ENCODE measurements at regions not wholly inside any gene's neighbourhood (a gene's known extent, or its start where the extent isn't known, plus 50 kb on each side); places are given as distances from the start of the nearest gene placed in this dataset.

DNA sequence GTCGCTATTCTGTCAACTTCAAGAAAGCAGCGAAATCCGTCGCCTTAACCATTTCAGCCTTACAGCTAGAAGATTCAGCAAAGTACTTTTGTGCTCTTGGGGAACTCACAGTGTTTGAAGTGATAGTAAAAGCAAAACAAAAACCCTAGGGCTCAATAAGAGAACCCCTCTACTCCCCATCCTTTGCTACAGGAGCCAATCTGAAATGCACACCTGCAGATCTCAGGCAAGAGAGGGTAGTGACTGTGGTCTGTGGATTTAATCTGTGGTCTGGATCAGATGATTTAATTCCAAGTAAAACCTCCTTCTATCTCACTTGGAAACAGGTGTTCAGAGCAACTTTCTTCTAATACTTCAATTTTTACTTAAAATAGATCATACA, 422.9 kb upstream of the OR4E1 start:
- Histone ChIP-seq H3K4me3 (ENCODE audit: insufficient read depth, low read depth, low read length, poor library complexity, severe bottlenecking) (no peak overlapping the region), H3K36me3 (ENCODE audit: control insufficient read depth, insufficient read depth, low read length) (no peaks in the 10 kb centered on the region), H3K9me3 (ENCODE audit: control insufficient read depth, low read length) (no peaks in the 10 kb centered on the region), H3K27me3 (replicated peaks; ENCODE audit: control insufficient read depth, insufficient read depth, low read length, poor library complexity, severe bottlenecking) (no peaks in the 10 kb centered on the region), H3K27ac (ENCODE audit: insufficient read depth, low read length, poor library complexity, severe bottlenecking) (no peak overlapping the region), H3K4me1 (ENCODE audit: control insufficient read depth, insufficient read depth, low read length, poor library complexity, severe bottlenecking) (peaks cover 14% of the 10 kb centered on the region)
- DNase-seq, result no peak

DNA sequence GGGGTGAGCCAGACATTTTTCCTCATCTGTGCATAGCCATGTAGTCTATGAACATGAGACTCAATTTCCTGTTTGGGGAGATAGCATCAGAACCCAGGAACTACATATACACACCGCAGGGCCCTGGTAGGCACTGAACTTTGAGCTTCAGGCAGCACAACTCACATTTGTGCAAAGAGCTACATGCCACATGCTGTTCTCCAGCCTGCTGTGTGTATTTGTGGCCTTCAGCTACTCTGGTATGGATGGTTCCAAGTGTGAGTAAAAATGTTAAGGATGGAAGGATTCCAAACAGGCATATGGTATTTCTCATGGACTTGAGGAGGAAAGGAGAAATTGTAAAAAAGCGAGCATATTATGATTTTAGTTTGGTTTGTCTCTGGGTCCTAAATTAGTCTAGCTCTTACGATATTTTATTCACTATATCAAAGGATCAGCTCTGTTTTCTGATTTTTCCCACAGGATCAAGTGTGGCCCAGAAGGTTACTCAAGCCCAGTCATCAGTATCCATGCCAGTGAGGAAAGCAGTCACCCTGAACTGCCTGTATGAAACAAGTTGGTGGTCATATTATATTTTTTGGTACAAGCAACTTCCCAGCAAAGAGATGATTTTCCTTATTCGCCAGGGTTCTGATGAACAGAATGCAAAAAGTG, 422.4 kb upstream of the OR4E1 start:
- peaks cover 14% of the 10 kb centered on the region for H3K4me1 ChIP-seq (ENCODE audit: control insufficient read depth, insufficient read depth, low read length, poor library complexity, severe bottlenecking)
- no peaks in the 10 kb centered on the region for H3K9me3 ChIP-seq (ENCODE audit: control insufficient read depth, low read length)
- no peak for DNase-seq
- H3K27me3 ChIP-seq (replicated peaks; ENCODE audit: control insufficient read depth, insufficient read depth, low read length, poor library complexity, severe bottlenecking), result no peaks in the 10 kb centered on the region
- H3K36me3 ChIP-seq (ENCODE audit: control insufficient read depth, insufficient read depth, low read length), result no peaks in the 10 kb centered on the region
- no peak overlapping the region for H3K4me3 ChIP-seq (ENCODE audit: insufficient read depth, low read depth, low read length, poor library complexity, severe bottlenecking)
- peak overlapping the region; percentile 37 for H3K27ac ChIP-seq (ENCODE audit: insufficient read depth, low read length, poor library complexity, severe bottlenecking)

DNA sequence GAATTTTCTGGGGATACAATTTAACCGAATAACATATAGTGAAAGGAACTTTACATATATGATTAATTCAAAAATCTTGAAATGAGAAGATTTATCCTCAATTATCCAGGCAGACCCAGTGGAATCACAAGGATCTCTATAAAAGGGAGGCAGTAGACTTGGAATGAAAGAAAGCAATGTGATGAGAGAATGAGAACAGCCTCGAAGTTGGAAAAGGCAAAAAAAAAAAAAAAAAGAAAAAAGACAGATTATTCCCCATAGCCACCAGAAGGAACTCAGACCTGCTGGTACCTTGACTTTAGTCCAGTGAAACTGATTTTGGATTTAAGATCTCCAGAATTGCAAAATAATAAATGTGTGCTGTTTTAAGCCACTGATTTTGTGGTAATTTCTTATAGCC, 416.3 kb upstream of the OR4E1 start:
- no peaks in the 10 kb centered on the region for H3K4me1 ChIP-seq (ENCODE audit: control insufficient read depth, insufficient read depth, low read length, poor library complexity, severe bottlenecking)
- DNase-seq, result no peak
- H3K9me3 ChIP-seq (ENCODE audit: control insufficient read depth, low read length), result no peaks in the 10 kb centered on the region
- H3K36me3 ChIP-seq (ENCODE audit: control insufficient read depth, insufficient read depth, low read length), result no peaks in the 10 kb centered on the region
- no peak overlapping the region for H3K27ac ChIP-seq (ENCODE audit: insufficient read depth, low read length, poor library complexity, severe bottlenecking)
- no peak overlapping the region for H3K4me3 ChIP-seq (ENCODE audit: insufficient read depth, low read depth, low read length, poor library complexity, severe bottlenecking)
- H3K27me3 ChIP-seq (replicated peaks; ENCODE audit: control insufficient read depth, insufficient read depth, low read length, poor library complexity, severe bottlenecking), result no peaks in the 10 kb centered on the region

DNA sequence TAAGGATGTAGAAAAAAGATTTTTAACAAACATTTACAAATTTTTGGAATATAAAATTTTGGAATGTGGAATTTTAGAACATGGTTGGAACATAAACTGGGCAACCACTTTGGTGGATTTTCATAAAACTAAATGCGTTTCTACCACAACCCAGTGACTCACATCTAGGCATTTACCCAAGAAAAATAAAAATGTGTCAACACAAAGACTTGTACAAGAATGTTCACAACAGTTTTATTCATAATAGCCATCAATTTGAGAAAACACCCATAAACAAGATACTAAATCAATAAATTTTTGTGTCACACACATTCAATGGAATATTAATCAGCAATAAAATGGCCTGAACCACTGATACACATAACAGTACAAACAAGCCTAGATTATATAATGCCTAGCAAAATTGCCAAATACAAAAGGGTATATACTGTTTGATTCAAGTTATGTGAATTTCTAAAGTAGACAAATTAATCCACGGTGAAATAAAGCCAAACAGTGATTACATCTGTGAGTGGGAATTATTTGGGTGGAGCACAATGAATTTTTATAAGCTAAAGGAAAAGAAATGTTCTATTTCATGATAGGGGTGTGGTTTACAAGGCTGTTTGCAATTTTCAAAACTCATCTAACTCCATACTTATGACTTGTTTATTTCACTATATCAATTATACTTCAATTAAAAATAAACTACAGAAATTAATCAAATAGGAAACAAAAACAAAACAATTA, 415.2 kb upstream of the OR4E1 start:
- no peaks in the 10 kb centered on the region for H3K36me3 ChIP-seq (ENCODE audit: control insufficient read depth, insufficient read depth, low read length)
- no peaks in the 10 kb centered on the region for H3K4me1 ChIP-seq (ENCODE audit: control insufficient read depth, insufficient read depth, low read length, poor library complexity, severe bottlenecking)
- H3K27ac ChIP-seq (ENCODE audit: insufficient read depth, low read length, poor library complexity, severe bottlenecking), result no peak overlapping the region
- no peak overlapping the region for H3K4me3 ChIP-seq (ENCODE audit: insufficient read depth, low read depth, low read length, poor library complexity, severe bottlenecking)
- H3K27me3 ChIP-seq (replicated peaks; ENCODE audit: control insufficient read depth, insufficient read depth, low read length, poor library complexity, severe bottlenecking), result no peaks in the 10 kb centered on the region
- DNase-seq, result no peak
- no peaks in the 10 kb centered on the region for H3K9me3 ChIP-seq (ENCODE audit: control insufficient read depth, low read length)

DNA sequence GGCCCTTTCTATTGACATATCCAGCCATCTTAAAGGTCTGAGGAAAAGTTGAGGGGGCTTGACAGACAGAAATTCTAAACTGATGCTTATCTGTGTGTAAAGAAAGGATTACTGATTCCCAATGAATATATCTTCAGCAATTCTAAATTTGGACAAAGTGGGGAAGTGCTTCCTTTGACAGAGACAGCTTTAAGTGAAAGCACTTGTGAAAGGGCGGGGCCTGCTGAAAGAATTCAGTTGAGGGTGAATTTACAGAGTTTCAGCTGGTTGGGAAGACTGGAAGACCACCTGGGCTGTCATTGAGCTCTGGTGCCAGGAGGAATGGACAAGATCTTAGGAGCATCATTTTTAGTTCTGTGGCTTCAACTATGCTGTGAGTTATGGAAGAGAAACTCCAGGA, 412.5 kb upstream of the OR4E1 start:
- no peak overlapping the region for H3K4me3 ChIP-seq (ENCODE audit: insufficient read depth, low read depth, low read length, poor library complexity, severe bottlenecking)
- H3K36me3 ChIP-seq (ENCODE audit: control insufficient read depth, insufficient read depth, low read length), result no peaks in the 10 kb centered on the region
- H3K27ac ChIP-seq (ENCODE audit: insufficient read depth, low read length, poor library complexity, severe bottlenecking), result no peak overlapping the region
- no peaks in the 10 kb centered on the region for H3K4me1 ChIP-seq (ENCODE audit: control insufficient read depth, insufficient read depth, low read length, poor library complexity, severe bottlenecking)
- no peaks in the 10 kb centered on the region for H3K9me3 ChIP-seq (ENCODE audit: control insufficient read depth, low read length)
- no peaks in the 10 kb centered on the region for H3K27me3 ChIP-seq (replicated peaks; ENCODE audit: control insufficient read depth, insufficient read depth, low read length, poor library complexity, severe bottlenecking)
- no peak for DNase-seq

DNA sequence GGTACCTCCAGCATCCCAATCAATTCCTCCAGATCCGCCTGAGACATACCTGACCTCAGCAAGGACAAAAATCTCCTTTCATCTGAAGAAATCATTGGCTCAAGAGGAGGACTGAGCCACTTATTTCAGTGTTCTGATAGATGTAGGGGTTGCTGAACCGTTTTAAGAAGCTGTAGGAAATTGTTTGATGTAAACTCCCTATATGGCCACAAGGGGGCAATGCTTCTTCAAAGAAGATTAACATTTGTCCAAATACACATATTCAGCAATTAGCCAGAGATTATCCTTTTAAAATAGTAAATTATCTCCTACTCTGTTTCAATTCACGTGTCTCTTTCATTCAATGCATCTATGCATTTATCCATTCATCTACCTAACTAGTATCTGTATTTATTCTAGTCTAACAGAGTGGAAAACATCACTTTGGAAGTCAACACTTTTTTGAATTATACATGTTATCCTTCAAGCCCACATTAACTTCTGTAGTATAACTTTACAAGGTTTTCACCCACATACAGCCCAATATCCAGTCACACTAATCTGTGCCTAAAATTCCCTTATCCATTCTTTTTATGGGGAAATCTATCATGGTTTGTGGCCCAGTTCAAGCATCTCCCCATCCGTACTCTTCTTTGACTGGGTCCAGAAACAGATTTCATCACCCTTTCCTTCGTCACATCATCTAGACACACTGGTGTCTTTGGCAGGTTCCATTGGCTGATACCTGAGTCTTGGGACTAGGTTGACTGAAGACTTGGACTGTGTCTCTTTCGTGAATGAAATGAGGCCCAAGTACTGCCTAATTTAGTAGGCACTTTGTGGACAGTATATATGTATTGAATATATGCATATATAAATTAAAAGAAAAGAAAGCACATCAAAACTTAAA, 411.0 kb upstream of the OR4E1 start:
- Histone ChIP-seq H3K9me3 (ENCODE audit: control insufficient read depth, low read length) (no peaks in the 10 kb centered on the region), H3K4me3 (ENCODE audit: insufficient read depth, low read depth, low read length, poor library complexity, severe bottlenecking) (no peak overlapping the region), H3K4me1 (ENCODE audit: control insufficient read depth, insufficient read depth, low read length, poor library complexity, severe bottlenecking) (no peaks in the 10 kb centered on the region), H3K27ac (ENCODE audit: insufficient read depth, low read length, poor library complexity, severe bottlenecking) (no peak overlapping the region), H3K36me3 (ENCODE audit: control insufficient read depth, insufficient read depth, low read length) (no peaks in the 10 kb centered on the region), H3K27me3 (replicated peaks; ENCODE audit: control insufficient read depth, insufficient read depth, low read length, poor library complexity, severe bottlenecking) (no peaks in the 10 kb centered on the region)
- DNase-seq, result no peak

DNA sequence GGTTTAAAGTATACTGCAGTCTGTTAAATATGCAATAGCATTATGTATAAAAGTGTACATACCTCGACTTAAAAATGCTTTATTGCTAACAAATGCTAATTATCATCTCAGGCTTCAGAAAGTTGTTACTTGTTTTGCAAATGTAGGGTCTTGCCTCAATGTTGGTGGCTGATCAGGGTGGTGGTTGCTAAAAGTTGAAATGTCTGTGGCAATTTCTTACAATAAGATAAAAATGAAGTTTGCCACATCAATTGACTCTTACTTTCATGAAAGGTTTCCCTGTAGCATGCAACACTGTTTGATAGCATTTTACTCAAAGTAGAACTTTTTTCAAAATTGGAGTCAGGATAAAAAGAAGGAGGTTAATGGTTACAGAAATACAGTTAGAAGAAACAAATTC, 407.7 kb upstream of the OR4E1 start:
- no peaks in the 10 kb centered on the region for H3K9me3 ChIP-seq (ENCODE audit: control insufficient read depth, low read length)
- no peak overlapping the region for H3K4me3 ChIP-seq (ENCODE audit: insufficient read depth, low read depth, low read length, poor library complexity, severe bottlenecking)
- no peaks in the 10 kb centered on the region for H3K36me3 ChIP-seq (ENCODE audit: control insufficient read depth, insufficient read depth, low read length)
- no peak for DNase-seq
- no peak overlapping the region for H3K27ac ChIP-seq (ENCODE audit: insufficient read depth, low read length, poor library complexity, severe bottlenecking)
- H3K27me3 ChIP-seq (replicated peaks; ENCODE audit: control insufficient read depth, insufficient read depth, low read length, poor library complexity, severe bottlenecking), result no peaks in the 10 kb centered on the region
- H3K4me1 ChIP-seq (ENCODE audit: control insufficient read depth, insufficient read depth, low read length, poor library complexity, severe bottlenecking), result no peaks in the 10 kb centered on the region

DNA sequence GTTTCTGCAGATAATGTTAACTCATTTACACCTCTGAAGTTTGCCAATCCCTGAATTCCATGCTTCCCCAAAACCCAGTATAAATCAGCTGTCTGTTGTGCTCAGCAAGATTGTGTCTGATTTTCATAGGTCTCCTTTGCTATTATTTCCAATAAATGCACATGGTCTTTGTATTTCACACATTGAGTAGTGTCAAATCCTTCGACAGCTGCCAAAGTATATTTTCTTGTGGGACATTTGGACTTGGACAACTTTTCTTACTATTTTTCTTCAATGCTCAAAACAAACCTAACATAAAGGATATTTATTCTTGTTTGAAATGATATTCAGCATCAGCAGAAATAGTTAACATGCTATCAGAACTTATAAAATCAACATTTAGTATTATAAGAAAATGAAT, 406.1 kb upstream of the OR4E1 start:
- H3K9me3 ChIP-seq (ENCODE audit: control insufficient read depth, low read length), result no peaks in the 10 kb centered on the region
- DNase-seq, result no peak

DNA sequence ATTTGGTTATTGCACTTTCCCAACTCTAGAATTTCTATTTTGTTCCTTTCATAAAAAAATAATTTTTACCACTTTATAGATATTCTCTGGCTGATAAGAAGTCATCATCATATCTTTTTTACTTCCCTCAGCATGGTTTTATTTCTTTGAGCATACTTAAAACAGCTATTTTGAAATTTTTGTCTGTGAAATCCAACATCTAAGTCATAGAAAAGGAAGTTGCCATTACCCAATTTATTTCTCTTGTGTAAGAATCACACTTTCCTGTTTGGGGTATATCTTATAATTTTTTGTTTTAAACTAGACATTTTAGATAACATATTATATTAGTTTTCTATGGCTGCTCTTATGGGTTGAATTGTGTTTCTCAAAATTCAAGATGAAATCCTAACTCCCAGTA, 400.2 kb upstream of the OR4E1 start:
- H3K4me1 ChIP-seq (ENCODE audit: control insufficient read depth, insufficient read depth, low read length, poor library complexity, severe bottlenecking), result no peaks in the 10 kb centered on the region
- H3K27me3 ChIP-seq (replicated peaks; ENCODE audit: control insufficient read depth, insufficient read depth, low read length, poor library complexity, severe bottlenecking), result no peaks in the 10 kb centered on the region
- DNase-seq, result no peak

More for the DNA sequence above, 406.1 kb upstream of the OR4E1 start:
- Histone ChIP-seq H3K27me3 (replicated peaks; ENCODE audit: control insufficient read depth, insufficient read depth, low read length, poor library complexity, severe bottlenecking) (no peaks in the 10 kb centered on the region), H3K36me3 (ENCODE audit: control insufficient read depth, insufficient read depth, low read length) (no peaks in the 10 kb centered on the region), H3K27ac (ENCODE audit: insufficient read depth, low read length, poor library complexity, severe bottlenecking) (no peak overlapping the region), H3K4me3 (ENCODE audit: insufficient read depth, low read depth, low read length, poor library complexity, severe bottlenecking) (no peak overlapping the region), H3K4me1 (ENCODE audit: control insufficient read depth, insufficient read depth, low read length, poor library complexity, severe bottlenecking) (no peaks in the 10 kb centered on the region)

DNA sequence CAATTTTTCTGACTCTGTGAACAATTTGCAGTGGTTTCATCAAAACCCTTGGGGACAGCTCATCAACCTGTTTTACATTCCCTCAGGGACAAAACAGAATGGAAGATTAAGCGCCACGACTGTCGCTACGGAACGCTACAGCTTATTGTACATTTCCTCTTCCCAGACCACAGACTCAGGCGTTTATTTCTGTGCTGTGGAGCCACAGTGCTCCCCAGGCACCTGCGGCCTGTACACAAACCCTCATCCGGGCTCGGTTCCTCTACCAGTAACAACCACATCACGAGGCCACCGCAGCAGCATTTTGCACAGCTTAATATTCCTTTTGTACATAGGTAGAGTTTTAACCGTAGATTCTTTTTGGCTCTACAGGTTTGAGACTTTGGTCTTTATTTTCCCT, 397.4 kb upstream of the OR4E1 start:
- Histone ChIP-seq H3K9me3 (ENCODE audit: control insufficient read depth, low read length) (no peaks in the 10 kb centered on the region), H3K4me3 (ENCODE audit: insufficient read depth, low read depth, low read length, poor library complexity, severe bottlenecking) (peak overlapping the region; percentile 39), H3K4me1 (ENCODE audit: control insufficient read depth, insufficient read depth, low read length, poor library complexity, severe bottlenecking) (no peaks in the 10 kb centered on the region), H3K27me3 (replicated peaks; ENCODE audit: control insufficient read depth, insufficient read depth, low read length, poor library complexity, severe bottlenecking) (no peaks in the 10 kb centered on the region), H3K27ac (ENCODE audit: insufficient read depth, low read length, poor library complexity, severe bottlenecking) (peak overlapping the region; percentile 42), H3K36me3 (ENCODE audit: control insufficient read depth, insufficient read depth, low read length) (no peaks in the 10 kb centered on the region)
- DNase-seq, result peak; percentile 16 to 44 (median 22)

More for the DNA sequence above, 400.2 kb upstream of the OR4E1 start:
- no peaks in the 10 kb centered on the region for H3K36me3 ChIP-seq (ENCODE audit: control insufficient read depth, insufficient read depth, low read length)
- no peak overlapping the region for H3K4me3 ChIP-seq (ENCODE audit: insufficient read depth, low read depth, low read length, poor library complexity, severe bottlenecking)
- H3K9me3 ChIP-seq (ENCODE audit: control insufficient read depth, low read length), result no peaks in the 10 kb centered on the region
- no peak overlapping the region for H3K27ac ChIP-seq (ENCODE audit: insufficient read depth, low read length, poor library complexity, severe bottlenecking)

Data from effector memory CD4-positive, alpha-beta T cell (primary cell).